CD4-positive, CD25-positive, alpha-beta regulatory T cell (primary cell): ENCODE measurements at regions not wholly inside any gene's neighbourhood (a gene's known extent, or its start where the extent isn't known, plus 50 kb on each side); places are given as distances from the start of the nearest gene placed in this dataset.
"Not testable (repeated sequence)": the region's sequence is repeated elsewhere in the genome, so short reads cannot be mapped to it uniquely, and the experiment has no call there.

Experiments
- ATAC-seq, 2 donors: fragments of 150-1000 bp; cut with Tn5 transposase; one replicate each; pipeline ENCODE4 v1.10.0; 2021; ENCODE audit warnings: low read depth in 2 of 2, moderate number of reproducible peaks in 2 of 2, moderate library complexity in 1 of 2
- DNase-seq, 3 donors: peaks; one replicate each; pipeline versions ENCODE4 v3.0.0 to v3.0.0-alpha.2; 2012 to 2022; ENCODE audit warnings: mixed read lengths in 1 of 3
- H3K27ac ChIP-seq: one replicate; pipeline ENCODE4 v1.7.0; 2013; ENCODE audit warnings: mild to moderate bottlenecking, low read length; ENCODE audit not compliant: insufficient read depth, poor library complexity, severe bottlenecking
- H3K27me3 ChIP-seq: one replicate; pipeline ENCODE4 v1.7.0; 2013; ENCODE audit warnings: low read length; ENCODE audit not compliant: control insufficient read depth, insufficient read depth
- H3K36me3 ChIP-seq: one replicate; pipeline ENCODE4 v1.7.0; 2013; ENCODE audit warnings: mild to moderate bottlenecking, low read length, moderate library complexity; ENCODE audit not compliant: control insufficient read depth, insufficient read depth
- H3K4me1 ChIP-seq: 2 replicates; pipeline ENCODE4 v1.7.0; 2013; ENCODE audit warnings: mild to moderate bottlenecking, low read length; ENCODE audit not compliant: insufficient read depth, control insufficient read depth, poor library complexity, severe bottlenecking
- H3K4me3 ChIP-seq: one replicate; pipeline ENCODE4 v1.7.0; 2013; ENCODE audit warnings: low read depth, mild to moderate bottlenecking, low read length, moderate library complexity
- H3K9me3 ChIP-seq, 2 experiments: 1 replicate in 1 of 2; 2 replicates in 1 of 2; pipeline ENCODE4 v1.7.0; 2013; ENCODE audit warnings: low read length in 2 of 2, mild to moderate bottlenecking in 1 of 2, moderate library complexity in 1 of 2; ENCODE audit not compliant: control insufficient read depth in 2 of 2
- H3K27ac Mint-ChIP-seq, 3 donors: one replicate each; pipeline ENCODE4 v1.8.0; 2020 to 2022; ENCODE audit warnings: mild to moderate bottlenecking in 3 of 3, mixed read lengths in 3 of 3, moderate library complexity in 2 of 3
- H3K27me3 Mint-ChIP-seq: one replicate; pipeline ENCODE4 v1.8.0; 2022; ENCODE audit warnings: mild to moderate bottlenecking, mixed read lengths
- H3K36me3 Mint-ChIP-seq: one replicate; pipeline ENCODE4 v1.8.0; 2020; ENCODE audit warnings: mixed read lengths
- H3K4me1 Mint-ChIP-seq, 4 donors: one replicate each; pipeline ENCODE4 v1.8.0; 2020 to 2022; ENCODE audit warnings: mixed read lengths in 4 of 4, mild to moderate bottlenecking in 1 of 4
- H3K4me3 Mint-ChIP-seq, 4 donors: one replicate each; pipeline ENCODE4 v1.8.0; 2020 to 2022; ENCODE audit warnings: mild to moderate bottlenecking in 4 of 4, mixed read lengths in 4 of 4, moderate library complexity in 3 of 4
- H3K9me3 Mint-ChIP-seq, 7 donors: one replicate each; pipeline ENCODE4 v1.8.0; 2020 to 2022; ENCODE audit warnings: mixed read lengths in 7 of 7, mild to moderate bottlenecking in 3 of 7, moderate library complexity in 2 of 7

- H3K4me1 Mint-ChIP-seq, H3K4me1 ChIP-seq, H3K4me3 ChIP-seq, H3K27ac Mint-ChIP-seq, ATAC-seq, H3K27ac ChIP-seq, H3K36me3 Mint-ChIP-seq, DNase-seq, H3K9me3 ChIP-seq, H3K36me3 ChIP-seq, H3K27me3 ChIP-seq, H3K27me3 Mint-ChIP-seq, H3K4me3 Mint-ChIP-seq: not testable (repeated sequence)
- H3K9me3 Mint-ChIP-seq: peaks cover 3 to 33% (median 7%) of the 10 kb centered on the region in 7 donors
Observed at GRCh38 chr4:187408447-187408846, 587.1 kb upstream of the ZFP42 start.

GRCh38 chr4:187413564-187414358, 581.8 kb upstream of the ZFP42 start:
- DNase-seq (no peak), ATAC-seq (no peak)
- Mint-ChIP-seq H3K27ac (no peak overlapping the region), H3K9me3 (peaks cover 0 to 9% (median 4%) of the 10 kb centered on the region in 7 donors), H3K4me3 (no peak overlapping the region), H3K27me3 (no peaks in the 10 kb centered on the region), H3K4me1 (no peaks in the 10 kb centered on the region), H3K36me3 (no peaks in the 10 kb centered on the region)
- Histone ChIP-seq H3K4me1 (no peaks in the 10 kb centered on the region), H3K27ac (no peak overlapping the region), H3K27me3 (no peaks in the 10 kb centered on the region), H3K4me3 (no peak overlapping the region), H3K36me3 (no peaks in the 10 kb centered on the region), H3K9me3 (peaks cover 0 to 2% of the 10 kb centered on the region in 2 experiments)

- no peak overlapping the region for H3K27ac Mint-ChIP-seq
- no peaks in the 10 kb centered on the region for H3K4me1 ChIP-seq
- H3K27ac ChIP-seq: no peak overlapping the region
- DNase-seq: no peak
- H3K4me3 ChIP-seq: no peak overlapping the region
- peaks cover under 1 to 9% (median 4%) of the 10 kb centered on the region in 7 donors for H3K9me3 Mint-ChIP-seq
- no peaks in the 10 kb centered on the region for H3K4me1 Mint-ChIP-seq
- peaks cover 0 to 7% of the 10 kb centered on the region in 2 experiments for H3K9me3 ChIP-seq
- H3K27me3 ChIP-seq: no peaks in the 10 kb centered on the region
- H3K36me3 ChIP-seq: no peaks in the 10 kb centered on the region
- ATAC-seq: no peak
- H3K36me3 Mint-ChIP-seq: no peaks in the 10 kb centered on the region
- H3K4me3 Mint-ChIP-seq: no peak overlapping the region
- no peaks in the 10 kb centered on the region for H3K27me3 Mint-ChIP-seq
Observed at GRCh38 chr4:187414716-187415115, 580.9 kb upstream of the ZFP42 start.

- Mint-ChIP-seq H3K4me3 (no peak overlapping the region), H3K27ac (no peak overlapping the region), H3K27me3 (no peaks in the 10 kb centered on the region), H3K36me3 (no peaks in the 10 kb centered on the region), H3K4me1 (no peaks in the 10 kb centered on the region), H3K9me3 (peaks cover 1 to 9% (median 4%) of the 10 kb centered on the region in 7 donors)
- H3K4me3 ChIP-seq: no peak overlapping the region
- no peaks in the 10 kb centered on the region for H3K4me1 ChIP-seq
- H3K27ac ChIP-seq: no peak overlapping the region
- H3K9me3 ChIP-seq: peaks cover 0 to 7% of the 10 kb centered on the region in 2 experiments
- no peaks in the 10 kb centered on the region for H3K36me3 ChIP-seq
- no peaks in the 10 kb centered on the region for H3K27me3 ChIP-seq
- DNase-seq: no peak
- no peak for ATAC-seq
Observed at GRCh38 chr4:187415231-187415630, 580.3 kb upstream of the ZFP42 start.

- H3K9me3 ChIP-seq: peaks cover 0 to 7% of the 10 kb centered on the region in 2 experiments
- no peak overlapping the region for H3K4me3 Mint-ChIP-seq
- no peaks in the 10 kb centered on the region for H3K27me3 Mint-ChIP-seq
- H3K36me3 Mint-ChIP-seq: no peaks in the 10 kb centered on the region
- H3K36me3 ChIP-seq: no peaks in the 10 kb centered on the region
- H3K4me1 Mint-ChIP-seq: no peaks in the 10 kb centered on the region
- H3K4me1 ChIP-seq: no peaks in the 10 kb centered on the region
- peaks cover 1 to 9% (median 4%) of the 10 kb centered on the region in 7 donors for H3K9me3 Mint-ChIP-seq
- no peak for ATAC-seq
- H3K4me3 ChIP-seq: no peak overlapping the region
- no peak for DNase-seq
- no peaks in the 10 kb centered on the region for H3K27me3 ChIP-seq
- no peak overlapping the region for H3K27ac Mint-ChIP-seq
- H3K27ac ChIP-seq: no peak overlapping the region
Observed at GRCh38 chr4:187416216-187416615, 579.4 kb upstream of the ZFP42 start.

- peaks cover under 1 to 15% (median 6%) of the 10 kb centered on the region in 7 donors for H3K9me3 Mint-ChIP-seq
- ATAC-seq (no peak), DNase-seq (no peak)
- Histone ChIP-seq H3K4me3 (no peak overlapping the region), H3K27me3 (no peaks in the 10 kb centered on the region), H3K9me3 (peaks cover 0 to 7% of the 10 kb centered on the region in 2 experiments), H3K4me1 (no peaks in the 10 kb centered on the region), H3K27ac (no peak overlapping the region), H3K36me3 (no peaks in the 10 kb centered on the region)
- H3K36me3 Mint-ChIP-seq: no peaks in the 10 kb centered on the region
- no peaks in the 10 kb centered on the region for H3K27me3 Mint-ChIP-seq
- no peak overlapping the region for H3K4me3 Mint-ChIP-seq
- no peaks in the 10 kb centered on the region for H3K4me1 Mint-ChIP-seq
- H3K27ac Mint-ChIP-seq: no peak overlapping the region
Observed at GRCh38 chr4:187417721-187418120, 577.9 kb upstream of the ZFP42 start.

GRCh38 chr4:187422655-187423054, 572.9 kb upstream of the ZFP42 start:
- H3K9me3 Mint-ChIP-seq: peaks cover 0 to 17% (median 7%) of the 10 kb centered on the region in 7 donors
- Histone ChIP-seq H3K36me3 (no peaks in the 10 kb centered on the region), H3K4me3 (no peak overlapping the region), H3K27me3 (no peaks in the 10 kb centered on the region), H3K27ac (no peak overlapping the region), H3K9me3 (peaks cover 0 to 7% of the 10 kb centered on the region in 2 experiments), H3K4me1 (no peaks in the 10 kb centered on the region)
- DNase-seq (no peak), ATAC-seq (no peak)
- H3K27ac Mint-ChIP-seq: no peak overlapping the region
- H3K4me3 Mint-ChIP-seq: no peak overlapping the region
- H3K27me3 Mint-ChIP-seq: no peaks in the 10 kb centered on the region
- H3K4me1 Mint-ChIP-seq: no peaks in the 10 kb centered on the region
- no peaks in the 10 kb centered on the region for H3K36me3 Mint-ChIP-seq

GRCh38 chr4:187424636-187425035, 570.9 kb upstream of the ZFP42 start:
- no peak overlapping the region for H3K27ac Mint-ChIP-seq
- peaks cover 2 to 26% (median 9%) of the 10 kb centered on the region in 7 donors for H3K9me3 Mint-ChIP-seq
- H3K4me3 Mint-ChIP-seq: no peak overlapping the region
- H3K4me1 Mint-ChIP-seq: no peaks in the 10 kb centered on the region
- Histone ChIP-seq H3K27me3 (no peaks in the 10 kb centered on the region), H3K27ac (no peak overlapping the region), H3K4me1 (no peaks in the 10 kb centered on the region), H3K4me3 (no peak overlapping the region), H3K9me3 (no peaks in the 10 kb centered on the region), H3K36me3 (no peaks in the 10 kb centered on the region)
- DNase-seq: no peak
- no peaks in the 10 kb centered on the region for H3K36me3 Mint-ChIP-seq
- ATAC-seq: no peak
- H3K27me3 Mint-ChIP-seq: no peaks in the 10 kb centered on the region
